K562 (cell line): ENCODE measurements at regions not wholly inside any gene's neighbourhood (a gene's known extent, or its start where the extent isn't known, plus 50 kb on each side); places are given as distances from the start of the nearest gene placed in this dataset.
"Not testable (repeated sequence)": the region's sequence is repeated elsewhere in the genome, so short reads cannot be mapped to it uniquely, and the experiment has no call there.

Source experiments
- ATAC-seq: fragments of 200-7000 bp; cut with Tn5 transposase; 3 replicates; pipeline ENCODE4 v1.9.1; 2020; ENCODE audit warnings: moderate library complexity
- BruUV-seq: library from RNA; stranded (reverse); fragments of 400-500 nt; replicated peaks from 2 replicates; lab custom pipeline; 2021; lab: Mats Ljungman, UMichigan
- CTCF ChIA-PET: fragments of 300-600 bp; formaldehyde crosslinking; extraction: SDS; loops from one replicate; lab custom pipeline; 2021; ENCODE audit warnings: low intra/inter-chr PET ratio; lab: Yijun Ruan, JAX
- POLR2A ChIA-PET: fragments of 300-600, 350-650 bp; sonication (Branson Sonifier 250); formaldehyde crosslinking; extraction: SDS; loops from one replicate; lab custom pipeline; 2021; ENCODE audit warnings: antibody characterized with exemption, inconsistent platforms; lab: Yijun Ruan, JAX
- DNase-seq, 4 experiments: peaks; one replicate each; pipeline versions ENCODE4 v3.0.0 to v3.0.0-alpha.2; 2011 to 2018; ENCODE audit warnings: low spot score in 3 of 4, mixed read lengths in 3 of 4; ENCODE audit errors: extremely low read depth in 1 of 4
- FAIRE-seq: peaks from 2 replicates; lab custom pipeline; 2011; peaks lifted over from hg19 to GRCh38; lab: Jason Lieb, UNC
- H2AFZ ChIP-seq: 2 replicates; pipeline ENCODE4 v1.6.0; 2011; ENCODE audit warnings: low read depth, low read length, control low read depth, inconsistent platforms
- H3K27ac ChIP-seq: fragments of 200-600 bp; 3 replicates; pipeline ENCODE4 v1.8.0; 2011; ENCODE audit warnings: low read depth, mild to moderate bottlenecking, control low read depth, inconsistent platforms, low read length, moderate library complexity, mixed read lengths; ENCODE audit errors: extremely low read depth
- H3K27me3 ChIP-seq, 2 experiments: fragments of 300-600 bp in 1 of 2; 2 replicates in 1 of 2; 3 replicates in 1 of 2; pipeline versions ENCODE4 v1.6.0 to v1.8.0; 2011; ENCODE audit warnings: inconsistent platforms in 2 of 2, low read length in 2 of 2, mild to moderate bottlenecking in 1 of 2, mixed read lengths in 1 of 2, moderate library complexity in 1 of 2; ENCODE audit not compliant: control insufficient read depth in 2 of 2, insufficient read depth in 2 of 2
- H3K36me3 ChIP-seq: fragments of 300-600 bp; 3 replicates; pipeline ENCODE4 v1.8.0; 2011; ENCODE audit warnings: mild to moderate bottlenecking, low read length, inconsistent platforms; ENCODE audit not compliant: control insufficient read depth, insufficient read depth
- H3K4me1 ChIP-seq, 2 experiments: fragments of 200-600 bp in 1 of 2; replicated peaks in 1 of 2; 2 replicates in 1 of 2; 3 replicates in 1 of 2; pipeline versions ENCODE4 v1.5.1 to v1.8.0; 2011; ENCODE audit warnings: inconsistent platforms in 2 of 2, low read length in 2 of 2, mild to moderate bottlenecking in 1 of 2, mixed read lengths in 1 of 2, moderate library complexity in 1 of 2; ENCODE audit not compliant: control insufficient read depth in 2 of 2, insufficient read depth in 2 of 2
- H3K4me2 ChIP-seq: 2 replicates; pipeline ENCODE4 v1.6.1; 2011; ENCODE audit warnings: low read length, control low read depth, inconsistent platforms, mixed read lengths; ENCODE audit not compliant: insufficient read depth
- H3K4me3 ChIP-seq: fragments of 200-600 bp; sonication (generic), shearing (Covaris generic); 2 replicates; pipeline ENCODE4 v1.5.1; 2016; ENCODE audit warnings: control low read depth, inconsistent platforms
- H3K79me2 ChIP-seq: fragments of 200-600 bp; 3 replicates; pipeline ENCODE4 v1.8.0; 2011; ENCODE audit warnings: low read length, inconsistent platforms; ENCODE audit not compliant: control insufficient read depth, insufficient read depth
- H3K9ac ChIP-seq, 2 experiments: 2 replicates each; pipeline versions ENCODE4 v1.6.0 to v1.6.1; 2011; ENCODE audit warnings: low read depth in 2 of 2, low read length in 2 of 2, control low read depth in 1 of 2, inconsistent platforms in 1 of 2, mild to moderate bottlenecking in 1 of 2, mixed read lengths in 1 of 2; ENCODE audit not compliant: insufficient read depth in 1 of 2
- H3K9me1 ChIP-seq: one replicate; pipeline ENCODE4 v1.6.0; 2011; ENCODE audit warnings: inconsistent platforms, mild to moderate bottlenecking, low read length, moderate library complexity; ENCODE audit not compliant: control insufficient read depth, insufficient read depth
- H3K9me3 ChIP-seq: replicated peaks from 2 replicates; pipeline ENCODE4 v1.5.1; 2011; ENCODE audit warnings: low read depth, low read length, inconsistent platforms; ENCODE audit not compliant: control insufficient read depth, insufficient read depth
- H4K20me1 ChIP-seq: replicated peaks from 2 replicates; pipeline ENCODE4 v1.6.1; 2011; ENCODE audit warnings: low read length, inconsistent platforms, mixed read lengths; ENCODE audit not compliant: control insufficient read depth, insufficient read depth
- TFAP4 ChIP-seq: sonication (generic); formaldehyde crosslinking; IDR thresholded peaks from 2 replicates; pipeline ENCODE4 v1.8.0; 2022; ENCODE audit warnings: missing genetic modification reagents, mild to moderate bottlenecking, moderate library complexity, borderline replicate concordance
- WGBS: fragments of 100-300 bp; shearing (Covaris generic); methylation state at CpG from one replicate; pipeline ENCODE4 v1.1.6; 2016; ENCODE audit warnings: low coverage, mixed read lengths; ENCODE audit not compliant: insufficient coverage; ENCODE audit errors: missing lambda C conversion rate; 5-methylcytosine and 5-hydroxymethylcytosine counted together
- in situ Hi-C: fragments of 300-500 bp; cut with MboI; formaldehyde crosslinking; loops from 4 replicates; pipeline ENCODE4 v1.15.0; 2018; ENCODE audit warnings: inconsistent platforms, mixed read lengths
- intact Hi-C: fragments of 100-400 bp; cut with micrococcal nuclease; formaldehyde crosslinking; loops from 2 replicates; pipeline ENCODE4 v1.14.2; 2022

GRCh38 chr2:242071377-242071776, 201.8 kb downstream of the RTP5 start:
- H3K36me3 ChIP-seq, H2AFZ ChIP-seq, H3K27me3 ChIP-seq, H3K4me1 ChIP-seq, ATAC-seq, CTCF ChIA-PET, H3K9me1 ChIP-seq, H3K4me3 ChIP-seq, BruUV-seq, H3K79me2 ChIP-seq, H3K9ac ChIP-seq, FAIRE-seq, H4K20me1 ChIP-seq, DNase-seq, intact Hi-C loops, in situ Hi-C loops, H3K9me3 ChIP-seq, POLR2A ChIA-PET, H3K4me2 ChIP-seq, H3K27ac ChIP-seq: not testable (repeated sequence)
- WGBS, result 40% methylated on average over 5 of the region's 7 CpGs
- 0 out of 2 replicates have a peak, but pooled peaks have one; percentile 21 for TF ChIP-seq TFAP4 (CRISPR knock-in tag)

GRCh38 chr2:242071936-242072335, 202.4 kb downstream of the RTP5 start:
- H2AFZ ChIP-seq, H3K27ac ChIP-seq, CTCF ChIA-PET, H3K4me3 ChIP-seq, H3K79me2 ChIP-seq, H3K9me1 ChIP-seq, H3K4me1 ChIP-seq, ATAC-seq, H4K20me1 ChIP-seq, H3K9ac ChIP-seq, POLR2A ChIA-PET, in situ Hi-C loops, intact Hi-C loops, H3K36me3 ChIP-seq, H3K27me3 ChIP-seq, H3K4me2 ChIP-seq, BruUV-seq, DNase-seq, H3K9me3 ChIP-seq: not testable (repeated sequence)
- 30% methylated on average over 11 of the region's 11 CpGs for WGBS
- FAIRE-seq, result peak; percentile 69
